GM18909 (cell line): ENCODE measurements at regions not wholly inside any gene's neighbourhood (a gene's known extent, or its start where the extent isn't known, plus 50 kb on each side); places are given as distances from the start of the nearest gene placed in this dataset.
"Not testable (repeated sequence)": the region's sequence is repeated elsewhere in the genome, so short reads cannot be mapped to it uniquely, and the experiment has no call there.

Experiments
- ATAC-seq: cut with Tn5 transposase; IDR thresholded peaks from one replicate; pipeline ENCODE4 v1.9.1; 2021; ENCODE audit warnings: mild to moderate bottlenecking; ENCODE audit not compliant: unreplicated experiment, poor library complexity

DNA sequence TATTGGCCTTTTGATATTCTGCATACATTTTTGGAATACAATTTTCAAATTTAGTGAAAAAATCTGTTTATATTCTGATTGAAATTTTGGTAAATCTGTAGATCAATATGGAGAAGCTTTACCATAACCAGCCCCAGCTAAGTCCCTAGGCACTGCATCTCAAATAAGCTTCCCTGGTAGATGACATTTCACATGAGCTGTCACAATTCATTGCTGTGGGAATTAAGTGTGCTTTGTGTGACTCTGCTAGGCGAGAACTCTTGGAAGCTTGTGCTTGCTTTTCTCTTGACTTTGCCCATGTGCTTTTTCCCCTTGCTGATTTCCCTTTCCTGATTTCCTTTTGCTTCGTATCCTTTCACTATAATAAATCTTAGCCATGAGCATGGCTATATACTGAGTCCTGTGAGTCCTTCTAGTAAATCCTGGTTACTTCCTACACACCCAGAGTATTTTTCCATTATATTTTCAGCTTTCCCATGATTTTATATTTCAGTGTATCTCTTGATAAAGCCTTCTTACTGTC, 166.5 kb upstream of the MMS22L start:
- no peak for ATAC-seq

- no peak for ATAC-seq
Measured at GRCh38 chr6:97450087-97450486, 167.1 kb upstream of the MMS22L start.

- no peak for ATAC-seq
Measured at GRCh38 chr6:97456070-97456469, 173.1 kb upstream of the MMS22L start.

GRCh38 chr6:97459535-97459934, 176.5 kb upstream of the MMS22L start:
- no peak for ATAC-seq

GRCh38 chr6:97459986-97460385, 177.0 kb upstream of the MMS22L start:
- ATAC-seq: no peak

GRCh38 chr6:97460394-97461080, 177.5 kb upstream of the MMS22L start:
- no peak for ATAC-seq

GRCh38 chr6:97461218-97461617, 178.2 kb upstream of the MMS22L start:
- ATAC-seq: no peak

- ATAC-seq: no peak
Measured at GRCh38 chr6:97462031-97462430, 179.0 kb upstream of the MMS22L start.

DNA sequence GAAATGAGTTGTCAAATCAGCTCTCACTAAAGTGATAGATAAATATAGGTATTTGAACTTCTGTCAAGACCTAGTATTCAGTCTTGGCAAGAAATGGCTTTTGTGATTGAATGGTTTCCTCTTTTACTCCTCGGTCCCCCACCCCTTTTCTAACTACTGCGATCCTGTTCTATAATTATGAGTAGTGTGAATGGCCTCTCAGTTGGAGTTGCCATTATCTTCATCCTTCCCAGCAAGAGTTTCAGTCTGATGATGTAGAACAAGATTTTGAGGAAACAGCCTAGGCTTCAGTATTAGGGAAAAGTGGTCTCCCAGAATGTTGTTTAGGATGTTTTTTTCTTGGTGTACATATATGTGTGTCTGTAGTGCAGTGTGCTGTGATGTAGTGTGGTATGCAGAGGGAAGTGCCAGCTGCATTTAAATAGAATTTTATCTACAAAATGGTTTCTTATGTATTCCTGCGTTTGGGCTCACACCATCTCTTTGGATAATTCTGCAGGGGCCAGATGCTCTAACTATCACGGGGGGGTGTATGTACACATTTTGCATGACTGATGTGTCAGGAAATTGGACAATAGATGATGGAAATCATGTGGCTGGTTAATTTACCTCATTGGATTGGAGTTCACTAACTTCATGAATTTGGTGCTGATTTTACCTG, 180.1 kb upstream of the MMS22L start:
- ATAC-seq: no peak

DNA sequence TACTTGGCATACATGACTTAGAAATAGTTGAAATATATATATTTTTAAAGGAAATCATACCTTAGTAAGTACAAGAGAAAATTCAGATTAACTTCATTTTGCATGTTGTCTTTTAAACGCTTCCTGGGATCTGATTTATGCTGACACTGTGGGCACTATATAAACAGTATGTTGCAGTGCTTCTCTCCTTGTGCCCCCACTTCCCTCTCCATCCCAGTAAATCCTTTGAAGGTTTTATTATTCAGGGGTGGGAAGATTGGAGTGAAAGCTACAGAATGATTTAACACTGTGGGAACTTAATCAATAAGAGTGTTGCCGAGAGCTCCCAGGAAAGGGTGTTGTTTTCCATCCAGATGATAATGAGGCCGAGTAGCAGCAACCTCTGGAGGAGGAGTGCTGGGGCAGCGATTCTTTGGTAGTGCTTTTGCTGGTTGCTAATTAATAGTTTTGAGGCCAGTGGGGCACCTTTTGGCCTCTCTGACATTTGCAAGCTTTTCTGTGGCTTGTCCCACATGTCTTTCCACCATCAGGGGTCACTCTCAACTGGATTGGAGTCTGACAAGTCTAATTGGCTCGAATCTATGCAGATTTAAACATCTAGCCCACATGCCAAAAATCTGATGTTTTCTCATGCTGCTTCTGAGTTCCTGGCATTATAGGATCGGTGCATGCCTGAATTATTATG, 183.0 kb upstream of the MMS22L start:
- ATAC-seq: no peak

DNA sequence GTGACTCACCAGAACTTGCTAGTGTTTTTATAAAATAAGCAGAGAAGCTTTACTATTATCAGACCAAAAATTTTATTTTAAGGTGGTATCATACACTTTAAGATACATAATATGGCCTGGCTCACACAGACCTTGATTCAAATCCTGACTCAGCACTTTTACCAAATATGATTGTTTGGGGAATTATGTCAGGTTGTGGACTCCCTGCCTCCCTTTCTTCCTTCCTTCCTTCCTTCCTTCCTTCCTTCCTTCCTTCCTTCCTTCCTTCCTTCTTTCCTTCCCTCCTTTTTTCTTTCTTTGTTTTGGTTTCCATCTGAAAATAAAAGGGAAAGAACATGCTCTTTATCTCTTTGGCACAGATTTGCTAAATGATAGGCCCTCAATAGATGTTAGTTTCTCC, 186.0 kb upstream of the MMS22L start:
- ATAC-seq: no peak

GRCh38 chr6:97469451-97469850, 186.4 kb upstream of the MMS22L start:
- ATAC-seq: no peak

DNA sequence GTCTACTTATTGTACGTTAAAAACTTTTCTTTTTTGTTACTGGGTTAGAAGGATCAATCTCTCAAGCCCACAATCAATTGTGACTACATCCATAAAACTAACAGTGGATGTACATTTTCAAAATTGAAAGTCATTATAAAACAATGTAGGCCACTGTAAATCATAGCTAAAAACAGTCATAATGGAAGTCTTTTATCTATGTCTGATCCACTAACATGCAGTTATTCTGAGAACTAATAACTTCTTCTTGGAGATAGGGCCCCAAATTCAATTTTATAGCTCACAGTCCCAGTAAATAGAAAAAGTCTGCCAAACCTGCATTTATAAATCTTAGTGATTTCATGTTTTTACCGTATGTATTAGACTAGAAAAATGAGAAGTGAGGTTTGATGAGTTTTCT, 187.3 kb upstream of the MMS22L start:
- no peak for ATAC-seq

- ATAC-seq: no peak
Measured at GRCh38 chr6:97473979-97474378, 191.0 kb upstream of the MMS22L start.

- ATAC-seq: peak; percentile 99
Measured at GRCh38 chr6:97497713-97498331, 214.8 kb upstream of the MMS22L start.

- ATAC-seq: no peak
Measured at GRCh38 chr6:97501853-97502252, 218.8 kb upstream of the MMS22L start.

GRCh38 chr6:97508646-97509045, 225.6 kb upstream of the MMS22L start:
- no peak for ATAC-seq

GRCh38 chr6:97513260-97513659, 230.2 kb upstream of the MMS22L start:
- not testable (repeated sequence) for ATAC-seq

DNA sequence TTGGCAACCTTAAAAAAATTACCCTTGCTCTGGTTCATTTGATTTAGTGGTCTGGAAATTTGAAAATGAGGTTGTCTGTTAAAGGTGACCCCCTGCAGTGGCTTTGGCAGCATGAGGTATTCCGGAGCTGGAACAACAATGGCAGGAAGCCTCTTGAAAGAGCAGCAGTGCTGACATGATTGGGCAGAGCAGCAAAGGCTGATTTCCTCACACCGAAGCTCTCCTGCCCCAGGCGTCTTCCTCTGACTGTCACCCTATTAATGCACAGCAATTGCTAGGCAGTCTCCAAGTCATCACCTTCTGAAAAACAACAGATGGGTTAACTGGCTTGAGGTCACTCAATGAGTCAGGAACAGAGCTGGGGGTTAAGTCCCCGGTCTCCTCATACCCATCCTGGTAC, 241.8 kb upstream of the MMS22L start:
- ATAC-seq: no peak

- ATAC-seq: no peak
Measured at GRCh38 chr6:97535800-97536199, 252.8 kb upstream of the MMS22L start.

DNA sequence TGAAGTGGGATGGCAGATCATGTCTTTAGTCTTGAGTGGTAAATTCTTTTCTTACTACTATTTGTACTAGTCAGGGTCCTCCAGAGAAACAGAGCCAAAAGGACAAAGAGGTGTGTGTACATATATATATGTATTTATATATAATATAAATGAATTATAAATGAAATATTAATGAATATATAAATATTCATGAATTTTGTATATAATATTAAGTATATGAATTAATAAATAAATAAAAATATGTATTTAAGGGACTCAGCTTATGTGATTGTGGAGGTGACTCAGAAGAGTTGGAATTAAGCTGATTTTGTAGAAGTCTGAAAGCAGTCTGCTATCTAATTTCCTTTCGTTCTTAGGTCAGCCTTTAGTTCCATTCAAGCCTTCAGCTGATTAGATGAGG, 265.3 kb upstream of the MMS22L start:
- ATAC-seq: no peak
